Erythroblast (primary cell): ENCODE measurements at regions not wholly inside any gene's neighbourhood (a gene's known extent, or its start where the extent isn't known, plus 50 kb on each side); places are given as distances from the start of the nearest gene placed in this dataset.

ENCODE experiments used
- GATA1 ChIP-seq: IDR thresholded peaks from 2 replicates; pipeline ENCODE4 v1.6.1; 2011; ENCODE audit warnings: low read depth, mild to moderate bottlenecking, control low read depth, low read length, moderate library complexity
- POLR2A ChIP-seq: IDR thresholded peaks from 2 replicates; pipeline ENCODE4 v1.6.1; 2011; ENCODE audit warnings: mild to moderate bottlenecking, low read length

GRCh38 chr18:2400701-2401196 is 170.6 kb downstream of the METTL4 start:
- TF ChIP-seq POLR2A (no peak), GATA1 (no peak)
